Posterior vena cava (tissue), 2 donors: ENCODE measurements at regions not wholly inside any gene's neighbourhood (a gene's known extent, or its start where the extent isn't known, plus 50 kb on each side); places are given as distances from the start of the nearest gene placed in this dataset.
"Not testable (repeated sequence)": the region's sequence is repeated elsewhere in the genome, so short reads cannot be mapped to it uniquely, and the experiment has no call there.

Experiments used
- DNase-seq: peaks from one replicate; pipeline ENCODE4 v3.0.0-alpha.2; 2020; ENCODE audit warnings: low spot score
- intact Hi-C, 2 donors: fragments of 100-400 bp; cut with DNase I; formaldehyde crosslinking; loops; one replicate each; pipeline versions ENCODE4 v1.14.1 to v1.14.2; 2022 to 2023
- donor health status: DM: yes; HTN: yes; CAD: no.
- donor health status: DM: yes; HTN: yes; CAD: no.

DNA sequence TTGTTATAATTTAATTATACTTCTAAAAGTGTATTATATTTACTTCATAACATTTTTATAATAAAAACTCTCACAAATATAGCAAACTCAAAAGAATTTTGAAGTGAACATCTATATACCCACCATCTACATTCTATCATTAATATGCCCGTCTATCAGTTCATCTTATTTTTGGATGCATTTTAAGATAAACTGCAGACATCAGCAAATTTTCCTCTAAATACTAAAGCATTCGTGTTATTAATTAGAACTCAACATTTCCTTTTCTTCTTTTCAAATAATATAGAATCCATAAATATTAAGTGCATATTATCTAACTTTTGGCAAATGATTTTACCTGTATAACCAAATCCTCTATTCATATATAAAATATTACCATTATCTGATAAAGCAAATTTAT, 242.9 kb upstream of the BCHE start:
- DNase-seq, result no peak
- intact Hi-C loops, result no loop called here

- no peak for DNase-seq
- intact Hi-C loops, result no loop called here
Observed at GRCh38 chr3:166071831-166072230, 234.6 kb upstream of the BCHE start.

- no peak for DNase-seq
- intact Hi-C loops, result no loop called here
Observed at GRCh38 chr3:166064476-166064875, 227.3 kb upstream of the BCHE start.

DNA sequence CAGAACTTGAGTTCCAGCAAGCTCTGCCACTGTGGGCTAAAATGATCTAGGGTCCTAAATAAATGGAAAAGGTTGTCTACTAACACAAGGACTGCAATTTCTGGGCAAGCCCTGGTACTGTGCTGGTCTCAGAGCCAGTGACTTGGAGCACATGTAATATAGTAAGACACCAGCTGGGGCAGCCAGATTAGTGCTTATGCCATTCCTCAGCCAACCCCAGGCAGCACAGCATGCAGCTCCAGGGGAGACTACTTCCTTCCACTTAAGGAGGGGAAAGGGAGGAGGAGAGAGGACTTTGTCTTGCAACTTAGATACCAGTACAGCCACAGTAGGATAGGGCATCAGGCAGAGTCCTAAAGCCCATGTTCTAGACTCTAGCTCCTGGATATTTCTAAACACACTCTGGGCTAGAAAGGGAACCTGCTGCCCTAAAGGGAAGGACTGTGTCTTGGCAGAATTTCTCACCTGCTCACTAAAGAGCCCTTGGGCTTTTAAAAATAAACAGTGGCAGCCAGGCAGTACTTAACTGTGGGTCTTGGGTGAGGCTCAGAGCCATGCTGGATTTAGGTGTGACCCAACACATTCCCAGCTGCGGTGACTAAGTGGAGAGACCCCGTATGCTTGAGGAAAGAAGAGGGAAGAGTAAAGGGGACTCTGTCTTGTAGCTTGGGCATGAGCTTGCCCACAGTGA, 223.7 kb upstream of the BCHE start:
- intact Hi-C loops, result no loop called here

DNA sequence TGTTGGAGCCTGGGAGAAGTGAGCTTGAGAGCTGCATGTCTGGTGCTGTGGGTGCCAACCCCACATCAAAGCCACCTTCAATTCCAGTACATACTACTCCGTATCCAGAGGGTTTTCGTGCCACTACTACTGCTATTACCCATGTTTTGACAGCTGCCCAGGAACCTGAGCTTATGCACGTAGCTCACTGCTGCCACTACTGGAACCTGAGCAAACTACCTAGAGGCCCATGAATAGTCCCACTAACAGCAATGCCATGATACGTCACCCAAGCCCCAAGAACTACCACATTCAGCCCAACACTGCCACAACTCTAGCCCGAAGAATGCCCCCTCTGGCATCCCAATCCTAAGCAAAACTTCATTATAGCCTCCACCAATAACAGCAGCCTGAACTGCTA, 215.2 kb upstream of the BCHE start:
- intact Hi-C loops, result no loop called here

More for the DNA sequence above, 223.7 kb upstream of the BCHE start:
- DNase-seq, result no peak

GRCh38 chr3:166029507-166029906, 192.3 kb upstream of the BCHE start:
- DNase-seq, result no peak
- intact Hi-C loops, result no loop called here

More for the DNA sequence above, 215.2 kb upstream of the BCHE start:
- DNase-seq, result no peak

- intact Hi-C loops, result no loop called here
- DNase-seq, result no peak
Observed at GRCh38 chr3:166013073-166013679, 176.0 kb upstream of the BCHE start.

DNA sequence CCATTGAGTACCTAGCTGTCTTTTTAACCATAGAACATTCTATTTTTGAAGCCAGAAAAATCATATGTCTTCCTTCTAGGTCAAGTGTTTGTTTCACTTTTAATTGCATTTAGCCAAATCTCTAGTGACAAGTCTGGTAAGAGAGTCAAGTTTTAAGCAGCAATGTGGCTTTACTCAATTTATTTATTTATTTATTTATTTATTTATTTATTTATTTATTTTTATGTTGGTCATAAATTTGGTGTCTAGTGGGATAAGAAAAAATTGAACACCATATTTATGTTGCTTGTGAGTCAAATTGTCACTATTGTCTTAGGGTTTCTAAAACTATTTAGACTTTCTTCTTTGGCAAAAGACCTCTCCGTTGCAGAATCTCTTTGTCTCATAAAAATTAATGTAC, 174.5 kb upstream of the BCHE start:
- intact Hi-C loops, result no loop called here

DNA sequence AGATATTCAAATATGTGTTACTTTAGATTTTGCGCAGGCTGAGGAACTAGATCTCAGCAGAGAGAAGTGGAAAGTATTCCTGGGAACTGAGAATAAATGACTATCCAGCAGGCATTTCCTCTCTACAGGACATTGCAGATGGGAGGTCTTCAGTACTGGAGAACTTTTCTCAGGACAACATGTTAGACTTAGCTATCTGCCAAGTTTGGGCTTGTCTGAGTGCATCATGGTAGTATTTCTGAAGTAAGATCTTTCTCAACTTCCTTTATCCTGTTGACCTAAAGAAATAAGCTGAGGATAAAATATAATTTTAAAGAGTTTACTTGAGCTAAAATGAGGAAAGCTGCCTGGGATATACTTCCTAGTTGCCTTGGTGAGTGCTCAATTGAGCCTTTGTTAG, 167.9 kb upstream of the BCHE start:
- intact Hi-C loops, result no loop called here
- DNase-seq, result no peak

More for the DNA sequence above, 174.5 kb upstream of the BCHE start:
- no peak for DNase-seq

DNA sequence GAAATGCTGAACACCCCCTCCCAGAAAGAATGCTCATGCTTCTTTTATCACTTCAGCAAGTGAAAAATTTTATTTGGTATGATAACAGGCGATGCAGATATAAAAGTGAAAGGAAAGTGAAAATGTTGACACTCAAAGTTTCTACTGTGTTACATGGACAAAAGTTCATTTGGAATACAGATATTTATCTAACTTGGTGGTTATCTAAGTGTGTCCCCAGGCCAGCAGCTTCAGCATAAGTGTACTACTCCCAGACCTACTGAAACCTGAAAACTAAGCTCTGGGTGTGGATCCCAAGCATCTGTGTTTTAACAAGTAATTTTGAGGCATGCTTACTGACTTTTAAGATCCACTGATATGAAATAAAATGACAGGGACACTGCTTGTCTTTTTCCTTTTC, 157.1 kb upstream of the BCHE start:
- no peak for DNase-seq
- intact Hi-C loops, result no loop called here

DNA sequence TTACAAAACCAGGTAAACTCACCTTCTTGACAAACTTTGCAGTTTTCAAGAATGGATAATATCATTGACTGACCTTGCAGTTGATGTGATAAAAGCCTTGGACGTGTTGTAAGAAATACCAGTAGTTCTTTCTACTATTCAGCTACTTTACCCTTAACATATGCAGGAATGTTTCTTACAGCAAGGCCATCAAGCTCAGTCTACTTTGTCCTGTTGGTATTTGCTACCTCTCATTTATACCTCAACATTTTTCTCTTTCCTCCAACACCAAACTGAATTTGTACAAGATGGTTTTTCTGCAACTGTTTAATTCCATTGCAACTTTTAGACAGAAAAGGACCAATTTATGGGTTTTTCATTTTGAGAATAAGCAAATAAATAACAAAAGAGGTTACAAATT, 147.4 kb upstream of the BCHE start:
- no peak for DNase-seq
- intact Hi-C loops, result no loop called here

- no peak for DNase-seq
- intact Hi-C loops, result no loop called here
Observed at GRCh38 chr3:165983284-165983683, 146.1 kb upstream of the BCHE start.

DNA sequence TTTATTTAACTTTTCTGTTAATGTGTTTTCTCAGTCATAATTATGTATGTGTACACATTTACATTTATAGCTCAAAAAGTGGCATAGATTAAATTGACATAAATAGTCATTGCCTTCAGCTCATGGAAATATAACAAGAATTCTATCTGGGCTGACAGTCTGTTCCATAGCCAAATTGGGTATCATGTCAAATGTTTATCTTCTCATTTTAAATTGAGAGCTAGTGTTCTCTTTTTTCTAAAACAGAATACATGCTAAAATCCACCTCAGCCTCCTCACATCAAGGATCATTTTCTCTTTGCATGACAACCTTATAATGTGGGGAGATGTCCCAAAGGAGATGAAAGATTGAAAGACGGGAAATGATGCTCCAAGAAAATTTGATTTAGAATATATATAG, 144.1 kb upstream of the BCHE start:
- intact Hi-C loops, result no loop called here
- no peak for DNase-seq

DNA sequence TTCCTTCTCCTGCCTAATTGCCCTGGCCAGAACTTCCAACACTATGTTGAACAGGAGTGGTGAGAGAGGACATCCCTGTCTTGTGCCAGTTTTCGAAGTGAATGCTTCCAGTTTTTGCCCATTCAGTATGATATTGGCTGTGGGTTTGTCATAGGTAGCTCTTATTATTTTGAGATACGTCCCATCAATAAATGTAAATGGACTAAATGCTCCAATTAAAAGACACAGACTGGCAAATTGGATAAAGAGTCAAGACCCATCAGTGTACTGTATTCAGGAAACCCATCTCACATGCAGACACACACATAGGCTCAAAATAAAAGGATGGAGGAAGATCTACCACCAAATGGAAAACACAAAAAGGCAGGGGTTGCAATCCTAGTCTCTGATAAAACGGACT, 123.6 kb upstream of the BCHE start:
- intact Hi-C loops, DNase-seq: not testable (repeated sequence)

GRCh38 chr3:165954171-165954570, 116.9 kb upstream of the BCHE start:
- DNase-seq, result no peak
- intact Hi-C loops, result no loop called here

DNA sequence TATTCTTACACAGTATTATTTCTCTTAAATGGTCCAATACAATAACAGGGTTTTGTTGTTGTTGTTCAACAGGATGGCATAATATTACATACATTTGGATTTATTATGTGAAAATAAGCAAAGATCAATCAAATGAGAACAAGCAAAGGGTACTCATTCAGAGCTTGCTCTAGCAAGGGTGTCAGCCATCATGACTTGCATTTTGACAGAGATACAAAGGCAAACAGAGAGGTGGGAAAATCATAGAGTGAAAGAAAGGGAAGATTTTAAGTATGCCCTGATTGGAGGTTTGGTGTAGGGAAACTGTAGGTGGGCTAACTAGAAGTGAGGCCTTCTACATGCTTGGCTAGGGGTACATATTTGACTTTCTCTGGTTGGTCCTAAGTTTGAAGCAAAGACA, 109.1 kb upstream of the BCHE start:
- DNase-seq, result no peak
- intact Hi-C loops, result no loop called here

DNA sequence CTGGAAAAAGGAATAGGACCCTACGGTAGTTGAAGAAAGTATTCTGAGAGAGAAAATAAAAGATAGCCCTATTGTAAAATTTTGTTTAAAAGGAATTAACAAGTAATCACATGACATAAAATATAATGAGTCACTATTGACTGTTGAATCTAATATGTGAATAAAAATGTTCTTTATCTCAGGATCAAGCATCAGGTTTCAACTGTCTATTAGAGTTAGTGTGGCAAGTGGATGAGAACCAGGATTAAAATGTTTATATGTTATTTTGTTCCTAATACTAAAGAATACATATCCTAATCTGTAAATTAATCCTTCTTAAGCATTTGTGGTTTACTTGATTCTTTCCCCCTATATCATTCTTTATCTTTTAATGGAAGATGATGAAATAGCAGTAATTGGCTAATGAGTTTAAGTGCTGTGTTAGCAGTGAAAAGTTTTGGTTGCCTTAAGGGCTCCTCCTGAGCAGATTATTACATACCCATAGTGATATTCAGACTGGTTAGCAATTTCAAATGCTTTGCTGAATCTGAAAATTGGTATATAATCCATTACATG, 101.8 kb upstream of the BCHE start:
- no peak for DNase-seq
- intact Hi-C loops, result no loop called here

- intact Hi-C loops, DNase-seq: not testable (repeated sequence)
Observed at GRCh38 chr3:165936081-165936480, 98.9 kb upstream of the BCHE start.

- peak; percentile 66 for DNase-seq
- intact Hi-C loops, result not testable (repeated sequence)
Observed at GRCh38 chr3:165924301-165924791, 87.1 kb upstream of the BCHE start.

DNA sequence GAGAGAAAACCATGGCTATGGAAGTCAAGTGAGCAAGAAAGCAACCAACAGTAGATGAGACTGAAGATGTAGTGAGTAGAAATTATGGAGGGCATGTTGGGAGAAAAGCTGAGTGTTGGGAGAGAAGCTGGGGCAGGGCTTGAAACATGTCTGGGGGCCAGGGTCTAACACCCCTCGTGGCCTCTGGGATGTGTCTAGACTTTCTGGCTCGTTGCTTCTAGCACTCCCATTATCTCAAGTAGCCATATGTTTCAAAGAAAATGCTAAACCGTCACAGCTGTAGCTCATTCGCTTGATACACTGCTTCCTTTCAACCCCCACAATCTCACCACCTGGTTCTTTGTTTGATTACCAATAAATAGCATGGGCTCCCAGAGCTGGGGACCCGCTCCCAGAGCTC, 83.8 kb upstream of the BCHE start:
- intact Hi-C loops, result no loop called here
- DNase-seq, result no peak

DNA sequence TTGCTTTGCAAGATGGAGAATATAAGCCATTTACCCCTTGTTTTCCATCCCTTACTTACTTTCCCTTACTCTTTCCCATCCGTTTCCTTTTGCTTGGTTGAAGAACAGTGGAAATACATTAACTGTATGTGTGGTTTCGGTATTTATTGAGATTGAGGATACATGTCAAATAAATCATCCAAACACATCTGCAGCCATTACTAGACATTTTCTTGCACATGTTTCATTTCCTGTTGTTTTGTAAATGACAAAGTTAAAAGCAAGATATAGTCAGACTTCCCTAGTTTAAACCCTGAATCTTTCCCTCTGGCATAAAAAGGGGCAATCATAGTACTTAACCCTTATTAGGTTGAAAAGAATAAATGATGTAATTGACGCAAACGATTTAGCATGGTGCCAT, 82.1 kb upstream of the BCHE start:
- DNase-seq, result no peak
- intact Hi-C loops, result no loop called here
